H4 (cell line): ENCODE measurements at regions not wholly inside any gene's neighbourhood (a gene's known extent, or its start where the extent isn't known, plus 50 kb on each side); places are given as distances from the start of the nearest gene placed in this dataset.

ENCODE experiments used
- DNase-seq: peaks from one replicate; pipeline ENCODE4 v3.0.0-alpha.2; 2015; ENCODE audit warnings: low spot score

- DNase-seq: no peak
Measured at GRCh38 chr1:59081795-59082194, 215.1 kb upstream of the FGGY start.

- DNase-seq: no peak
Measured at GRCh38 chr1:59083946-59084865, 212.7 kb upstream of the FGGY start.

GRCh38 chr1:59085101-59085500 is 211.8 kb upstream of the FGGY start:
- DNase-seq: no peak

GRCh38 chr1:59089036-59089798 is 207.7 kb upstream of the FGGY start:
- no peak for DNase-seq

GRCh38 chr1:59089922-59090457 is 206.9 kb upstream of the FGGY start:
- DNase-seq: no peak

- DNase-seq: no peak
Measured at GRCh38 chr1:59092126-59092525, 204.8 kb upstream of the FGGY start.

- DNase-seq: no peak
Measured at GRCh38 chr1:59094001-59094400, 202.9 kb upstream of the FGGY start.

- no peak for DNase-seq
Measured at GRCh38 chr1:59096501-59096900, 200.4 kb upstream of the FGGY start.

- DNase-seq: no peak
Measured at GRCh38 chr1:59098655-59099054, 198.2 kb upstream of the FGGY start.

- DNase-seq: no peak
Measured at GRCh38 chr1:59100708-59101374, 196.1 kb upstream of the FGGY start.

- no peak for DNase-seq
Measured at GRCh38 chr1:59101518-59101917, 195.4 kb upstream of the FGGY start.

- DNase-seq: no peak
Measured at GRCh38 chr1:59103457-59103856, 193.4 kb upstream of the FGGY start.

- no peak for DNase-seq
Measured at GRCh38 chr1:59104191-59104760, 192.6 kb upstream of the FGGY start.

GRCh38 chr1:59105548-59106507 is 191.1 kb upstream of the FGGY start:
- DNase-seq: no peak

- no peak for DNase-seq
Measured at GRCh38 chr1:59107516-59107915, 189.4 kb upstream of the FGGY start.

- no peak for DNase-seq
Measured at GRCh38 chr1:59107916-59108315, 189.0 kb upstream of the FGGY start.

GRCh38 chr1:59108481-59109317 is 188.2 kb upstream of the FGGY start:
- DNase-seq: no peak

GRCh38 chr1:59110271-59110670 is 186.6 kb upstream of the FGGY start:
- DNase-seq: no peak

GRCh38 chr1:59113876-59114457 is 182.9 kb upstream of the FGGY start:
- no peak for DNase-seq
